Fibroblast of skin of back (primary cell): ENCODE measurements at regions not wholly inside any gene's neighbourhood (a gene's known extent, or its start where the extent isn't known, plus 50 kb on each side); places are given as distances from the start of the nearest gene placed in this dataset.

Experiments
- DNase-seq: peaks from one replicate; pipeline ENCODE4 v3.0.0-alpha.2; 2013

DNA sequence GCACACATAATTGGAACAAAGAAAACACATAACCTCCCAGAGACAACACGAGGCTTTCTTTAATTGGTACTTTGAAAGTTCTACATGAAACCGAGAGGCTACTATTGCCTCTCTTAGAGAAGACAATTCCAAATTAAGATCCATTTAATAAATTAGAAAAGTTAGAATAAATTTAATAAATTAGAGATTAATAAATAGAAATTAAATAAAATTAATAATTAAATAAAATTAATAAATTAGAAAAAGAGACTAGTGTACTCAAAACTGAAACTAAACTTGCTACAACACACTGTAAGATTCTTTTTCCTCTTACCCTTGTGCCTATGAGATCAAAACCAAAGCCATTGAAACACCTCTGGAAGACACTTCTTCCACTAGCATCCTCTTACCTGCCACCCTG lies 199.0 kb downstream of the URB2 start:
- no peak for DNase-seq

DNA sequence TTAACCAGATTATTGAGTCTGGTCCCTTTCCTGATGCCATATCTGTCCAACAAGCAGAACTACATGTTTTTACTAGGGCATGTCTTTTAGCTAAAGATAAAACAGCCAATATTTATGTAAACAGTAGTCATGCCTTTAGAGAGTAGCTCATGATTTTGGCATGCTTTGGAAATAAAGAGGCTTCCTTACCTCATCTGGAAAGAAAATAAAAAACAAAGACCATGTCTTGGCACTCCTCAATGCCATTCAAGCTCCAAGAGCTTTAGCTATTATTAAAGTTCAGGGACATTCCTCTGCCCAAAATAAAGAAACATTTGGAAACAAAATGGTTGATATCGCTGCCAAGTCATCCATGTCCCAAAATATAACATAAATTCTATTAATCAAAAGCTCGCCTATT lies 202.4 kb downstream of the URB2 start:
- no peak for DNase-seq

DNA sequence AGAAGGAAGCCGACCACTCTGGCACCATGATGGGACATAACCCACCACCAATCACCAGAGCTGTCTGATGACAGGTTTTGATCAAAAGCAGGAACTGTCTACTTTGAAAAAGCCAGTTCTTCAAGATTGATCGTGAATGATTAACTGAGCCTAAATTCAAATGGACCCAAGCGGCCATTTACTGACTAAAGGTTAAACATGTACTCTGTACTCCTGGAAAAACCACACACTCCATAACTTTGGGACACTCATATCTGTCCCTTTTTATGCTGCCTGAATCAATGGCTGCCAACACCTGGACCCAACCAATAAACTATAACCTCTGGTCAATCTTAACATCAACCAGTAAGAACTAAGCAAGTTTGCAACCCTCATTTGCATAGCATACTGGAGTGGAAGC lies 206.6 kb downstream of the URB2 start:
- DNase-seq = no peak

DNA sequence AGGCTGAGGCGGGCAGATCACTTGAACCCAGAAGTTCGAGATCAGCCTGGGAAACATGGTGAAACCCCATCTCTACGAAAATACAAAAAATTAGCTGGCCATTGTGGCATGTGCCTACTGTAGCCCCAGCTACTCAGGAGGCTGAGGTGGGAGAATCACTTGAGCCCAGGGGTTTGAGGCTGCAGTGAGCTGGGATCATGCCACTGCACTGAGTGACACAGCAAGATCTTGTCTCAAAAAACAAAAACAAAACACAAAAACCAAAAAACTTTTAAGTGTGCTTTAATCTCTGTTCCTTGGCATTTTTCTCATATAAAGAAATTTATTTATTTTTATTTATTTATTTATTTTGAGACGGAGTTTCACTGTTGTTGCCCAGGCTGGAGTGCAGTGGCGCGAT lies 208.2 kb downstream of the URB2 start:
- DNase-seq = no peak

DNA sequence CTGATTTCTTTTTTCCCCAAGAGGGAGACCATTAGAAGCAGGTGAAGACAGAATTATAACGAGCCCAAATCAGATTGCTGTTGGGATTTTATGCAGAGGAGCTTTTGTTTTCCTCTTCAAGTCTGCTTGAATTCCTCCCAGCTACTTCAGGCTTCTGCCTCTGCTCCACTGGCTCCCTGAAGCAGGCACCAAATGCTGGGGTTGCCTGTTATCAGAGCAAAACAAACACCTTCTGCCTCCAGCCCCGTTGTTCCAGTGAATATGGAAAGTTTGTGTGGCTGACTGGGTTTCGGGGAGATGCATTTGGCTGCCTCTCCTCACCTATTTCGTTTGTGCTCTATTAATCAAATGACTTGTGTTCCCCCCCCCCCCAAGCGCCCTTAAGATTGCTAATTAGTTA lies 209.2 kb downstream of the URB2 start:
- no peak for DNase-seq

DNA sequence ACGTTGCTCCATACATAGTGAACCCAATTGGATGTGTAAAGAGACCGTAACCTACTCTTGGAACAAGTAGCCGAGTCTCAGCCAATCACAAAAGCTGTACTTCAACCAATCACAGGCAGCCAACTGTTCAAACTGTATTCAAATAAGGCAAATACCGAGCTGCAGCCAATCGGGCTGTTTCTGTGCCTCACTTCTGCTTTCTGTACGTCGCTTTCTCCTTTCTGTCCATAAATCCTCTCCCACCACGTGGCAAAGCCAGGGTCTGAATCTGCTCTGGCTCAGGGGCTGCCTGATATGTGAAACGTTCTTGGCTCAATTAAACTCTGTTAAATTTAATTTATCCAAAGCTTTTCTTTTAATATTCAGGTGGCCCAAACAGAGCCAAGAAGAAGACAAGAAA lies 210.3 kb downstream of the URB2 start:
- no peak for DNase-seq

DNA sequence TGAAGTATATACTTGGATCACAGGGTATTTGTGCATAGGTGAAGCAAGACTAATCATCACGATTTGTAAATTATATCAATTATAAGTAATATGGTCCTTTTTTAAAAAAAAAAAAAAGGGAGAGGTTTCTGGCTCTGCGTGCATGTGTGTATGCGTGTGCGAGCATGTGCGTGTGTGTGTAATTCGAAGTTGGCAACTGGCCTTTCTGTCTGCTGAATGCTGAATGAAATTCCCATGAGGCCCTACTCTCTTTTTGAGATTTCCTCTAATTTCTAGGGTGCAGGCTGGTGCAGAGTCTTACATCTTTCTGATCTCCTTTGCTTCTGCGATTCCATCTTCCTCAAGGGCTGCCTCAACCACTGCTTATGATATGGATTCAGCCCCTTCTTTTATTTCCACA lies 212.2 kb downstream of the URB2 start:
- DNase-seq = no peak

DNA sequence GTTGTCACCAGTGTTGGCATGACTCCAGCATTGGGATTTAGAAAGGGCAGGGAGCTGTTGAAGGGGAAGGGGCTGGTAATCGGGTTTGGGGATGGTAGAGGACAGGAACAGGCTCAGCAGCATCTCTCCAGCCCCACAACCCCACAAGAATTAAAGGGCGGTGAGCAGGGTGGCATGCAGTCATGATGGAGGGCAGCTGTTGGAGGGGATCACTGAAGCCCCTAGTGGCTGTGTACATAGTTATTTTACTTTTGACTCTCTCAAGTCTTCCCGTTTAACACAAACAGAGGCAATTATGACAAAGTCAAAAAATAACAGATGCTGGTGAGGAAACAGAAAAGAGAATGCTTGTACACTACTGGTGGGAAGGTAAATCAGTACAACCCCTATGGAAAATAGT lies 213.8 kb downstream of the URB2 start:
- DNase-seq = no peak

DNA sequence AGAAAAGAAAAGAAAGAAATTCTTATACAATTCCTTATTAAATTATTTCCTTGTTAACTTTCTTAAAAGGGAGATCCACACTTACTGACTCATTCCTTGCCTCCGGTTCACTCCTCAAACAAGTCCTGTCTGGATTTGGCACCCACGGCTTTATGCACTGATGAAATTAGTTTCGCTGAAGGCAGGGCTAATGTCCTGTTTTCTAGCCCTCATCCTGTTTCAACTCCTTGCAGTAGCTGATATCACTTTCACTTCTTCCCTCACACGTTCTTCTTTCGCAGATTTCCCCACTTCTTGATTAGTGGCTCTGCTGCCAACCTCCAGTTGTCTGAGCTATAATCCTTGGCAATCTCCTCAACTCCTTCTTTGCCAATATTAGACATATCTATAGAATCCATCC lies 215.2 kb downstream of the URB2 start:
- no peak for DNase-seq

DNA sequence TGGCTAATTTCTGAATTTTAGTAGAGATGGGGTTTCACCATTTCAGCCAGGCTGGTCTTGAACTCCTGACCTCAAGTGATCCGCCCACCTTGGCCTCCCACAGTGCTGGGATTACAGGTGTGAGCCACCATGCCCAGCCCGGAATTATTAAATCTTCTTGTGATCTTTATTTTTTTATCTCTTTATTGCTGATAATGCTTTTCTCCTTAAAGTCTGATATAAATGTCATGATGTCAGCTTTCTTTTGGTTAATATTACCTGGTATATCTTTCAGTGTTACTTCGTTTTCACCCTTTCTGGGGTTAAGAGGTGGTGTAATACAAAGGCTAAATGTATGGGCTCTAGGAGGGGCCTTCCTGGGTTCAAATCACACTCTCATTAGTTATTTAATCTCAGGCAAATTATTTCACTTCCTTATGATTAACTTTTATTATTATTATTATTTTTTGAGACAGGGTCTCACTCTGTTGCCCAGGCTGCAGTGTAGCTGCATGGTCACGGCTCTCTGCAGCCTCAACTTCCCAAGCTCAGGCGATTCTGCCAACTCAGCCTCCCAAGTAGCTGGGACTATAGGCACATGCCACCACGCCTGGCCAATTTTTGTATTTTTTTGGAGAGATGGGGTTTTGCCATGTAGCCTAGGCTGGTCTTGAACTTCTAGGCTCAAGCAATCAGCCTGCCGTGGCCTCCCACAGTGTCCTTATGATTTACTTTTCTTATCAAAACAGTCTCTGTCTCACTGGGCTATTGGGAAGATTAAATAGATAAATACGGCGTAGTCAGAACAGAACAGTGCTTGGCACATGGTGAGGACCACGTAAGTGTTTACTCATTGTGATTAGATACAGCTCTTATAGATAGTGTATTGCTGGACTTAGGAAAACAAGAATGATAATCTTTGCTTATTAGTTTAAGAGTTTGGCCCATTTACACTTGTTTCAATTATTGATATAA lies 216.5 kb downstream of the URB2 start:
- DNase-seq = no peak

DNA sequence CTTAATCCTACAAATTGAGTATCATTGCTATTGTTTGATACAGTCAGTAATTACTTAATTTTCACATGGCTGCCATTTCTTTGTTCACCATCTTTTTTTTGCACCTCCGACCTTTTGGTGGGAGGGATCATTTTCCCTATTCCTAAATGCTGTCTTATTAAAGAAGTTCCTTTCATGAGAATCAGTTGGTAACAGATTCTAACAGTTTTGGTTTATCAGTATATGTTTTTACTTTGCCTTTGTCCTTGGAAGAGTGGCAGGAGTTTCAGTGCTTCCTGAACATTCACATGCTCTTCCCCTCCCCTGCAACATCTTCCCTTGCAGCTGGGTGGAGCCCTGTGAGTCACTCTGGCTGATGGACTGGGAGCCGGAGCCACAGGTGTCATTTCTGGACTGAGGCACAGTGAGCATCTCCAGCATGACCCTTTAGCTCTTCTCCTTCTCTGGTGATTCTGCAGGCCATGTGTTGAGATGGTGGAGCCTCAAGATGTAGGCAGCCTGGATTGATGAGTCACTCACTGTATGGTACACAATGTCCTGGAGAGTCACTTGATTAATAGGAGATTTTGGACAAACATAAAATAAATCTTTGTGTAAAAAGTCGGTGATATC lies 217.7 kb downstream of the URB2 start:
- DNase-seq = peak; percentile 6

DNA sequence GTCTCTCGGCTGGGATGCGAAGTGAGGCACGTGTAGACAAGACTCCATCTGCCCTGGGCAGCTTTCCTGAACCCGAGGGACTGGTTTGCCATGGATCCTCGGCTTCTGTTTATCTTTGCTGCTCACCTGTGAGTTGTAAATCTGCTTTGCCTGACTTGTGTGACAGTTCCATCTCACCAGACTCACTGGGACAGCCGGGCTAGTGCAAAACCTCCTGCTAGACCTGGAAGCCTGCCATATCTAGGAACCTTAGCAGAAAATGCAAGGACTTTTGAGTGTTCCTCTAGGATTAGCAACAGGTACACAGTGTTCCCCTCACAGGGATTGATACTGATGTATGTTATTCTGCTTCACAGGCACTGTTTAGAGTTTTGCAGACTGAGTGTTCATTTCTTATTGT lies 218.6 kb downstream of the URB2 start:
- no peak for DNase-seq

DNA sequence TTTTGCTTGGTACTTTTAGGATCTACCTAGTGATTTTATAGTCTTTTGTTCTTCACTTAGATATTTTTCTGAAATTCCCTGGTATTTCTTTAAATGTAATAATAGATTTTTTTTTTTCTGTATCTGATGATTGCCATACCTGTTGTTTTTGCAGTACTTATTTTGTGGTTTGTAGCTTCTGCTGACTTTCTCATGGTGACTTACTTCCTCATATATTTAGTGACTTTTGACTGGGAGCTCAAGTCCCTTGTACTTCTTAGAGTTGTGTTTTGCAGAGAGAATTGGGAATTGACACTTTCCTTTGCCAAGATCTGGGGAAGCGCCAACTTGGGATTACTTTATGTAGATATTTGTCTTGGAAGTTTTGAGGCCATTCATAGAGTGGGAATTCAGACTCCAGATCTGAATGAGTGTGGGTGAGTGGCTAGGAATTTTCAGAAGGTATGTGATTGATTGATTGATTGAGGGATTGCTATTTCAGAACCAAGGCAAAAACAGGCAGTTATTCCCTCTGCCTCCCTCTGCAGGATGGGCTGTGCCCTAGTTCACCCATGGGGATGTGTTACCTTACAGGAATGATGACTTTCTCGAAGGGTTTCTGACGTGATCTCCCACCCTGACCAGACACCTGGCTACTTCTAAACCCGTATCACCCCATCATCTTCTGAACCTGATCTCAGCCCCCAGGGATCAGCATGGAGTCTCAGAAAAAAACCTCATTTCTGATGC lies 219.5 kb downstream of the URB2 start:
- DNase-seq = no peak

DNA sequence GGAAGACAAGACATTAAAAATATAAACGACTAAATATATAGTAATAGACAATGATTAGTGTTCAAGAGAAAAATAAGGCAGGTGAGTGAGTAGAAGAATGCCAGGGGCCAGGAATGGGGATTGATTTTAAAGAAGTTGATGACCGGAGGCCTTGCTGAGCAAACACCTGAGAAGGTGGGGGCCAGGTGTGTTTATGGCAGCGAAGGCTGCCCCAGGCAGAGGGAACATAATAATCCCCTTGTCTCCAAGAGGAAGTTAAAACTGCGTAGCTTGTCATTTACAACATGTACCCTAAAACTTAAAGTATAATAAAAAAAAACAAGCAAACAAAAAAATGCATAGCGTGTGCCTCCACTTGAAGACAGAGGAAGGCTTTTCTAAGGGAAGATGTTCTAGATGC lies 220.3 kb downstream of the URB2 start:
- DNase-seq = no peak

DNA sequence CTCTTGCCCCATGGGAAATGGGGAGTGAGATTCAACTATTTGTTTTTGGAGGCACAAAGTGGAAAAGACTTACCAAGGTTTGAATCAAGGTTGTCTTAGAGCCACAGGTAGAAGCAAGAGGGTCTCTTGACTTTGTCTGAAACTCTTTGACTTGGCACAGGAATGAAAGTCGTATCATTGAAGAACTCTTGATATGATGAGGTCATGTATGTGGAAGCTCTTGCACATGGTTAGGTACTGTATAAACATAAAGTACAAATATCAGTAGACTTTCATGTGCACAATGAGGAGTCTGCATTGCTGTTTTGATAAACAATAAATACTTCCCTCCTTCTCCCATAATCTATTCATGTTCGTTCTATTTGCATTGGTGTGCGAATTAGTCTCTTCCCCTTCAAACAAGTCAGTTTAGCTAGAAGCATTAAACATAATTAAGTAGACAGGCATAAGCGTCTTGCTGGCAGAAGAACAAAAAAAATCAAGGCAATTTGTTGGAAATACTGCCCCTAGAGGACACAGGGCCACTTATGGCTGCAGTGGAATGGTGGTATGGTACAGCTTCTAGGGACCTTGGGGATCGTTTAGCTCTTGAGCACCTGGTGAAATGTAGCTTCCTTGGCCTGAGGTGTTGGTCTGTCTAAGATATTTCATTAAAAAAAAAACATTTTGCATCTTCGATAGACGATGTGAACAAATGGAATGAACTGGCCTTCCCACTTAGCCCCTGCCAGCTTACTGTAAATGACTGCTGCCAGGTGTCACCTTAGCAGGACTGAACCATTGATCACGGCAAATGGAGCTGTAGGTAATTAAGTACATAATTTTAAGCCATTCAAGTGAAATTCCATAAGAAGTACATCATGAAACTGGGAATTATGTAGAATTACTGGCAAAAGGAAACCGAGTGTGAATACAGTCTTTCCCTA lies 218.0 kb upstream of the GALNT2 start:
- DNase-seq = peak; percentile 12

DNA sequence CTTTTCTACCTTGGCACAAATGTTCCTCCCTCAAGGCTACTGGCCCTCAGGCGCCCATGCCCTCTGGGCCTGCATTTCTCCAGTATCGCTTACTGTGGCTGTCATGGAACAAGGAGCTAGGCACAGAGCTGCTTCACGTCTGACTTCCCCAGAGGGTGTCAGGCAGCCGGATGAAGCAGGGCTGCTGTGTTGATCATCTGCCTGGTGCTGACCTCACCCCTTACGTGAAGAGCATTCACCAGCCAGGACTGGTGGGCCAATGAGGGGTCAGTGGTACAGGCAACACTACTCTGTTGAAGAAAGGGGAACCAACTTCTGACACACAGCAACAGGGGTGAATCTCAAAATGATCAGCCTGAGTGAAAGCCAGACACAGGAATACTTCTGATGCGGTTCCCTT lies 215.5 kb upstream of the GALNT2 start:
- no peak for DNase-seq

DNA sequence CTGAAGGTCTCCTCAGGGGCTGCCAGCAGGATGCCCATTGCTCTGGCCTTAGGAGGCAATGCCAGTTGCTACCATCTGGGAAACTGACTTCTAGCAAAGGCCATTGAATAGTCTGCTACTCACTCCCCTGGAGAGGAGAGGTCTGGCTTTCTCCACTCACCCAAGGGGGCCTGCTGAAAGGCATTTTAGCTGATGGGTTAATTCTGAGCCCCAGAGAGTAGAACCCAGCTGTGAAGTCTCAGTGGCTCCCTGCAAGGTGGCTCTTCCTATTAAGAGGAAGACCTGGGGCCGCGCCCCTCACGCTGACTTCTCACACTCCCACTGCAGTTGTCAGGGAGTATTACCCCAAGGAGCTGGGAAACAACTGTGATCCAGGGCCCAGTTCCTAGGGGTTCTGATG lies 213.3 kb upstream of the GALNT2 start:
- no peak for DNase-seq

DNA sequence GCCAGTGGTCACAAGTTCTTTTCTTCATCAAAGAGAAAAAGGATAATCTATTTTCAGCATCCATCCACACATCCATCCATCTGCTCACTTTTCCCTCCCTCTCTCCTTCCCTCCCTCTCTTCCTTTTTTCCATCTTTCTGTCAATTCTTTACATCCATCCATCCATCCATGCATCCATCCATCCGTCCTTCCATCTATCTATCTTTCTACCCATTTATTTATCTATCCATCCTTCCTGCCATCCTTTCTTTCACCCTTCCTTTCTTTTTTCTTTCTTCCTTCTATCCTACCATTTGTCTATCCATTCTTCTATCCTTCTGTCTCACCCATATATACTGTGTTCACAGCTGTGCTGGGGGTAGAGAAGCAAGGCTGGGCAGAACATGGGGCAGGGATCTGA lies 212.4 kb upstream of the GALNT2 start:
- no peak for DNase-seq

DNA sequence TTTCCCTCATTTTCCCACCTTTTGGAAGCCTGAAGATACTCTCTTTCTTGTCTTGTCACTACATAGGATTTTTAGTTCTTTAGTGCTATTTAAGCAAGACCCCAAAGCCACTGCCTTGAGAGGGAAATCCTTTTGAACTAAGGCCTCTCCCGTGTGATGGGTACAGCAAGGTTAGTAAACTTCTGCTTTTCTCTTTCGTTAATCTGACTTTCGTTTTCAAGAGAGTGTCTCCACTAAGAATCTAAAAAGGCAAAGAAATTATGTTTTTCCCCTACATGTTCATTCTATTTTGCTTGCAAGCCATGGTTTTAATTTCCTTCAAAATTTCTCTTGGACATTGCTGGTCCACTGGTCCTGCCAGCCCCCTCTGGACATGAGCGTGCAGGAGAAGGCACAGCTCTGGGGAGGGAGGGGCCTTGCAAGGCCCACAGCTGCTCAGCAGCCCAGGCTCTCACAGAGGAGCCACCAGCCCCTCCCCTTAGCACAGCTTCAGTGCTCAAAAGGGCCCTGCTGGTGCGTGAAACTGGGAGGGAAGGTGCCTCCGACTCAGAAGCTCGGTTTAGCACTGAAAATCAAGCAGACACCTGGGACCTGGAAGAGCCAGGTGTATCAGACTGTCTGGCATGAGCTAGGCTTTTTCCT lies 210.9 kb upstream of the GALNT2 start:
- DNase-seq = no peak

DNA sequence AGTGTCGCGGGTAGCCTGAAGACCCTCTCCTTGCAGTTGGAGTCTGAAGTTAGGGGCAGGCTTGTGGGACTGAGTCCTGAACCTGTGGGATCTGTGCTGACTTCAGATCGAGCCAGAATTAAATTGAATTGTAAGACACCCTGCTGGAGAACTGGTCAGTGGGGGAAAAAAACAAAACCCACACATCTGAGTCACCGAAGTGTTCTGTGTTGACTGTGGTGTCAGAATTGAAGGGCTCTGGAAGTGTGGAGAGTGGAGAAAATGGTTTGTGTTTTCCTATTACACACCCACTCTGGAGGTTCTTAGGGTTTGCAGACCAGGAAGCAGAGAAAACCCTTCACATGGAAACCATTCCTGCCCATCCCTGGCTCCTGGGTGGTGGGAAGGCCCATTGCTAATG lies 209.5 kb upstream of the GALNT2 start:
- DNase-seq = peak; percentile 4

DNA sequence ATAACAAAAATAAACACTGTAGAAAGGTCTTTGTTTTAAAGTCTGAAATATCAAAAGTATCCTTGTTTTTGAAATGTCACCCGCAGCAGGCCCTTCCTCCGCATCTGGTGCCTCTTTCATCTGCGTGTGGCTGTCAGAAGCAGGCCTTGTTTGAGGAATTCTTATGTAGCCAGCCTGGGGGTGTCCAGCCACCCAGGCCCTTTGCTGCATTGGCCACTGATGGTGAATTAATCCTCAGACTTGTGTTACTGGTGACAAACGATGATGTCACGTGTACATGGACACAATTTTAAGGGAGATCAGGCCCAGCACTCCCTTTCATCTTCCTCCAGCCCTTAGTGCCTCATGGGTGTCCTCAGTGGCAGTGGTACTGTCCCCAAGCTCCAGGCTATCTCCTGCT lies 208.0 kb upstream of the GALNT2 start:
- DNase-seq = no peak

DNA sequence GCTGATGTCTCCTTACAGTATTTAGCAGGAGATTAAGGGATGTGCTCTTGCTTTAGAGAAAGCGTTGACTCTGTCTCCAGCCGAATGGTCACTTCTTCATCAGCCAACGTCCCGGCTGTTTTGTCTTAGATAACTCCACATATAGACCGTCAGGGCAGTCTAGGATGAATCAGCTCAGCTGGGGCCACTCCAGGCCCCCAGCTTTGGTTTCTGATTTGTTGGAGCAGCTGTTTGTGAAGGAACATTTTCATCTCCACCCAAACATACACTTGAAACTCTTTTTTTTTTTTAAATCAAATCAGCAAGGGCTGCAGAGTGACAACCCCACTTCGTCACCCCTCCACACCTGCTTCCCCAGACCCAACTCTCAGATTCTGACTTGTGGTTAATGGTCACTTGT lies 206.1 kb upstream of the GALNT2 start:
- DNase-seq = no peak
